Stimulated activated CD4-positive, alpha-beta T cell treated with anti-CD3 and anti-CD28 coated beads, Interleukin-1b, Interleukin-23, amount 100 ng/mL, for 1 hour (primary cell): ENCODE measurements at regions not wholly inside any gene's neighbourhood (a gene's known extent, or its start where the extent isn't known, plus 50 kb on each side); places are given as distances from the start of the nearest gene placed in this dataset.

ENCODE experiments used
- DNase-seq, 2 donors: peaks; one replicate each; pipeline ENCODE4 v3.0.0-alpha.2; 2020; ENCODE audit warnings: low read depth in 2 of 2

- no peak for DNase-seq
Observed at GRCh38 chr3:94978084-94978483, 915.2 kb downstream of the NSUN3 start.

- no peak for DNase-seq
Observed at GRCh38 chr3:94985778-94986177, 922.9 kb downstream of the NSUN3 start.

GRCh38 chr3:94990952-94991705 lies 928.3 kb downstream of the NSUN3 start:
- no peak for DNase-seq

- no peak for DNase-seq
Observed at GRCh38 chr3:94996743-94997142, 933.9 kb downstream of the NSUN3 start.

DNA sequence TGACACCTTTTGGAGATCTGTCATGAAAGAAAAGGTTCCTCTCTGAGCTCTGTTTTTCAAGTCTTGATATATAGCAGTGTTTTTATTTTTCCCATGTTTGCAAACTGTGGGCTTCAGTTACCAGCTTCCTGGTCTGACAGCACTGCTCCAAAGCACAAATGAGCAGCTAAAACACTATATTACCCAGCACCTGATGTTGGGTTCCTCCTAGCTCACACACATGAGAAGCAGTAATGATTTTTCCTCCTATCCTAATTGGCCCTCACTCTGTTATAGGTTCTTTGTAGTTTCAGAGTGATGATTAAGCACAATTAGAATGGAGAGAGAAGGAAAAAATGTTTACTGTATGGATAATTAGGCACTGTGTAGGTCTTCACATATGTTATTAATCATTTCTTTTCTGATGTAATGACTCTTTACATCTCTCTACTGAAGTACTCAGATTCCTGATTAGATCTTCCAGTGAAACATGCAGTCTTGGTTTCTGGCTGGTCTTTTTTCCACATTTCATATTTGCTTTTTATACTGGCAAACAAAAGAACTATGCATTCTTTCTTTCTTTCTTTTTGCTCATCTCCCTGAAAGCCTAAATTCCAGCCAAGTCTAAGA lies 939.7 kb downstream of the NSUN3 start:
- DNase-seq, result no peak

DNA sequence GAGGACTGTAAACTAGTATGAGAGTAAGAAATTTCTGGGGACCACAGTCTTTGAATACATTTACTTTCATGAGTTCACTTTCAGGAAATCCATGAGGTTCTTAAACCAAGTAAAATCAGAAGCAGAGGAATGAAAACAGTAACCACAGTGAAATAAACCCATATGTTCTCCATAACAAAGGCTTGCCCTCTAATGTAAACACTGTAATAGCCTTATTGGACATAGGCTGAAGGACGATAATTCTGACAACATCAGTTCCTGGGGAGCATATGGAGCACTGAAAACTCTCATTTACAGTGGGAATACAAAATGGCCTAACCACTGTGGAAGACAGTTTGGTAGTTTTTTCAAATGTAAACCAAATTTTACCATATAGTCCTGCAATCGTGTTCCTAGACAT lies 965.8 kb downstream of the NSUN3 start:
- no peak for DNase-seq

DNA sequence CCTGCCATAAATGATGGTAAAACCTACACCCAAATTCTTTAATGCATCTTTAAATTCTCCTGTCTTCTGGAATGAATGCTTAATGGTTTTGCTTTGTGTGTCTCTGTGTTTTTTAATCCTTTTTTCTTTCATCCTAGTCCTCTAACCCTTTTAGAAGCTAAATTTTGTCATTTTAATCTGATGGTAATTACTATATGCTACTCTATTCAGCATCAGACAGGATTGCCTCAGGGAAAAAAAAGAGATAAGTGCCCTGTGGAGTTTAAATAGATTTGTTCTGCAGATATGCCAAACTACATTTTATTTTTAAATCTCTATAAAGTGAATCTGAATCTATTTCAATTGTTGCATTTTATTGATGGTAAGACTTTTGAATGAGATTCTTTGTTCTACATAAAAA lies 966.8 kb downstream of the NSUN3 start:
- no peak for DNase-seq

GRCh38 chr3:95036526-95037021 lies 973.7 kb downstream of the NSUN3 start:
- no peak for DNase-seq

- DNase-seq, result no peak
Observed at GRCh38 chr3:95037097-95037496, 974.2 kb downstream of the NSUN3 start.

GRCh38 chr3:95037927-95038326 lies 975.1 kb downstream of the NSUN3 start:
- no peak for DNase-seq

- no peak for DNase-seq
Observed at GRCh38 chr3:95044101-95044500, 981.2 kb downstream of the NSUN3 start.

DNA sequence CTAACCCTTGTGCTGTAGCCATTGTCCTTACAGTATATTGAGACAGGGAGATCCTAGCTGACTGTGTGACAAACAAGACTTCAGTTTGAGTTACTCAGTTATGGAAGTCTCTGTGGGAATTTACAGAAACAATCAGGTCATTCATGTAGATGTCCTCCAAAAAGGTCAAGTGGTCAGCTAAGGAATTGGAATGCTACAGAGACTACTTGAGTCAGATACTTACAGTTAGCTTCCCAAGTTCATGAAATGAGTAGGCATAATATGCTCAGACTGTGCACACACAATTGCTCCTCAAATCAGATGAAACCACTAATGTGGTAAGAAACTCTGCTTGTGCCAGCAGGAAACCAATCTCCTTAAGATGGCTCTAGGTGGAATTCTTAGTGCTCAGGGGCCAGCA lies 985.7 kb downstream of the NSUN3 start:
- no peak for DNase-seq

DNA sequence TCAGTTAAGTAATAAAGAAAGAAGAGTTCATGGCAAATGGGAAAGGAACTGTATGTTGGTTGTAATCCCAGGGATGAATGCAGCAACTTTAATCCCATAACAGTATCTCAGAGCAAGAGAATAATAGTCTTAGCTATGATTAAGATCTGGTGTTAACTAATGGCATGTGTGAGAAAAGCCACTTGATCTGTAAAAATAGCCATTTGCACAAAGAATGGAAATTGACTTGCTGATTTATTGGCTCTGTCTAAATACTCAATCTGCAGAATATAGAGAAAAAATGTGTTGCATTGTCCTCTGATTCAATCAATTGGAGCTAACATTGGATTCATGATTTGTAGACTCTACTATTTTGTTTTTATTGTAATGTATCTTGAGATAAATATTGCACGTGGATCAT lies 987.0 kb downstream of the NSUN3 start:
- DNase-seq, result no peak

GRCh38 chr3:95055288-95055687 lies 992.4 kb downstream of the NSUN3 start:
- DNase-seq, result no peak

- no peak for DNase-seq
Observed at GRCh38 chr3:95082191-95082590, 1019.3 kb downstream of the NSUN3 start.

DNA sequence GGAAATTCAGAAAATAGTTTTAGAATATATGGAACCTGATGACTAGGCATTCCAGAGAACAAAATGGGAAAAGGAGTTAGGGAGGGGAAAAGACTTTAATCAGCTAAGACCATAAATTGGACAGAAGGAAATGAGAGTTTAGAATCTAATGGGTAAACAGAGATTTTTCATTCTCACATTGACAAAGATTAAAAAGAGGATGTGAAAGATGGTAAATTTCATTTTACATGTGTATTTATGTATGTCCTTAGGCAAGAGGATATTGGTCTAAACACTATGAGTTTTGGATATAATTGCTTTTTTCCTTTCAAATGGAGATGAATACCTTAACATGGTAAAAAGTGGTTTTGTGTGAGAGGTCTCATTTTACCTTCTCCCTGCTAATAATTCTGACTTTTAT lies 1021.9 kb downstream of the NSUN3 start:
- DNase-seq, result no peak

DNA sequence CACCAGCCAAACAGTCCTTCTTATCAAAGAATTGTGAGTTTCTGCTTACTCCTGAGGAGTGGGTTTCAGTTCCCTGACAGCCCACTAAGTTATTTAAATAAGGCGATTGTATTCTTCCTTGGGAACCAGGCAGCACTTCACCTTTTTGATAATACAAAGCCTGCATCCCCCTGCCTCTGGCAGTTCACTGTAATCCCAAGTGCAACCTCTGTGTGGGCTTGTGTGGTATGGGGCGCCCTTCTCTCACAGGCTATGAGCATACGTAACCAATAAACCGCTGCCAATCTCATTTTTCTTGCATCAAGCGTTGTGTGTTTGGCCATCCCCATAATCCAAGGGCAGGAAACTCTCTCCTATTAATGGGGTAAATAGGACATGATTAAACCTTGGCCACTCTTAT lies 1025.6 kb downstream of the NSUN3 start:
- DNase-seq, result no peak

DNA sequence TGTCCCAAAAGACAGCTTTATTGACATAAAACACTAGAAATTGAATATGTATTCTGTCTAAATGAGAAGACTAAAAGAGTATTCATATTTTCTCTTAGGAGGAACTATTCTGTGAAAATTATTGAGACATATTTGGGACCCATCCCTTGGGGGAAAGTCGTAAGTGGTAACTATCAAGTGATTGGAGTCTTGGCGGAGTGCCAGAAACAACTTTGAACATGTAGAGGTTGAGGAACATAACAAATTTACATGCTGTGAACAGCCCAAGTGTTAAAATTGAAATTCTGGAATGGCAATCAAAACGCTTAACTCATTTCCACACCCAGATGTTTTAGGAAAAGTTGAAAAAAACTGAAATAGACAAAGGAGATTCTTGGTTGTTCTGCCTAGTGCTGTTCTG lies 1034.6 kb downstream of the NSUN3 start:
- DNase-seq, result no peak

DNA sequence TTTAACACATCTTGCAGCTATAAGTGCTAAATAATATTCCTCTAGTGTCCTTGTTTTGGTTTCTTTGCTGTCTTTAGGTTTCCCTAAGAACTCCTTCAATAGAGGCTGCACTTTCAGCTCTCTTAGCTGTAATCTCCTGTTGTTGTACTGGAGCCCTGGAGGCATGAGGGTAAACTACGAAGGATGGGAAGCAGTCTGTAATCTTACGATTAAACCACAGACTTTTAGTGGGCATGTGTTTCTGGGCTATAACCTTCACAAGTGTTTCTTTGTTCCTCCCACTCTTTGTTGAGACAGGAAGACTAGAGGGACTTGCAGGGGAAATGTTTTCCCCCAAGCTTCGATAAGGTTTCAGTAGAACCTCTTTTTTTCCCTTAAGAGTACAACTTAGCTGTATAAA lies 1058.1 kb downstream of the NSUN3 start:
- DNase-seq, result no peak

- no peak for DNase-seq
Observed at GRCh38 chr3:95123104-95123503, 1060.2 kb downstream of the NSUN3 start.

- DNase-seq, result no peak
Observed at GRCh38 chr3:95134693-95135413, 1072.0 kb downstream of the NSUN3 start.

DNA sequence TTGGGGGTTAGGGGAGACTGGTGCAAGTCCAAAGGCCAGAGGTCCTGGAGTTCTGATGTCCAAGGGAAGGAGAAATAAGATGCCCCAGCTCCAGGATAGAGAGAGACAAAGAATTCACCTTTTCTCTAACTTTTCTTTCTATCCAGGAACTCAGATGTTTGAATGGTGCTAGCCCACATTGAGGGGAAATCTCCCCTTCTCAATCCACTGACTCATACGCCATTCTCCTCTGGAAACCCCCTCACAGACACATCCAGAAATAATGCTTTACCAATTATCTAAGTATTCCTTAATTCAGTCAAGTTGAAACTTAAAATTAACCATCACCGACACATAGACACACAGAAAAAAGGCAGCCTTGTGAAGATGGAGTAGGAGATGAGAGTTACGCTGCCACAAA lies 1085.2 kb downstream of the NSUN3 start:
- DNase-seq, result no peak

- no peak for DNase-seq
Observed at GRCh38 chr3:95151590-95151989, 1088.7 kb downstream of the NSUN3 start.
